HG02571 (cell line): ENCODE measurements at regions not wholly inside any gene's neighbourhood (a gene's known extent, or its start where the extent isn't known, plus 50 kb on each side); places are given as distances from the start of the nearest gene placed in this dataset.
"Not testable (repeated sequence)": the region's sequence is repeated elsewhere in the genome, so short reads cannot be mapped to it uniquely, and the experiment has no call there.

ENCODE experiments used
- ATAC-seq: cut with Tn5 transposase; IDR thresholded peaks from one replicate; pipeline ENCODE4 v1.9.1; 2021; ENCODE audit warnings: mild to moderate bottlenecking, moderate library complexity; ENCODE audit not compliant: unreplicated experiment

DNA sequence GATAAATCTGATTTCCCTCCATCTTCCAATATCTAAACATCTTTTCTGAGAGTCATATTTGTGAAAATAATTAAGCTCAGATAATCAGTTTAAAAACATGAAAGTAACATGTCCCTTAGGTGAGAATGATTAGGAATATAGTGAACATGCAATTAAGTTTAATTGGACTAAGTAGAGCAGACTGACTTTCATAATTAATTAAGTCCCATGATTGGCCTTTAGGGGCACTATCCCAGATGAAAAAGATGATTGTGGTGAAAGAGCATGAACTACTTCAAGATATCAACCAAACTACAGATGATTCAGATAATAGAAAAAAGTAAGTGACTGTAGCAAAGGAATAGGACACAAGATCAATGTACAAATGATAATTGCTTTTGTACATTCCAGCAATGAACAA lies 758.8 kb downstream of the STIM2 start:
- ATAC-seq, result no peak

DNA sequence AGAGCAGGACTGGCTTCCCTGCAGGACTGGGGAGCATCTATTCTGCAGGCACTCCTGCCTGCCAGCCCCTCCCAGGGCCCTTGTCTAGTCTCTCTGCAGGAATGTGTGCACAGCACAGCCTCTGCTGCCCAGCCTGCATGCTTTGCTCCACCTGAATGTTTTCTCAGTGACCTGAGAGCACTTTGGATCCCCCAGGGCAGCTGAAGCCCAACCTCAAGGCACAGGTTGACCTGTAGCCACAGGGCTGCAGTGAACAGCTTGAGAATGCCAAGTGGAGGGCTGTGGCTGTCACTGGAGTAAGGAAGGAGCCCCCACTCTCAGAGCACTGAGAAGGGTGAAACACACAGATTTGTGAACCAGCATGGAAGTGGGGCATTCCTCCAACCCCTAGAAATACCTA lies 760.2 kb downstream of the STIM2 start:
- ATAC-seq, result no peak

GRCh38 chr4:27624749-27625148 lies 764.1 kb downstream of the STIM2 start:
- no peak for ATAC-seq

DNA sequence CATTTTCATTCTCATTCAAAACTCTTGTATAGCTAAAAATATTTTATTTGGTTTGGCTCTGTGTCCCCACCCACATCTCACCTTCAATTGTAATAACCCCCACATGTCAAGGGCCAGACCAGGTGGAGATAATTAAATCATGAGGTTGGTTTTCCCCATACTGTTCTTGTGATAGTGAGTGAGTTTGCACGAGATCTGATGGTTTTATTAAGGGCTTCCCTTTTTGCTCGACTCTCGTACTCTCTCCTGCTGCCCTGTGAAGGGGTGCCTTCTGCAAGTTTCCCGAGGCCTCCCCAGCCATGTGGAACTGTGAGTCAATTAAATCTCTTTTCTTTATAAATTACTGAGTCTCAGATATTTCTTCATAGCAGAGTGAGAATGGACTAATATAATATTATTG lies 768.0 kb downstream of the STIM2 start:
- no peak for ATAC-seq

DNA sequence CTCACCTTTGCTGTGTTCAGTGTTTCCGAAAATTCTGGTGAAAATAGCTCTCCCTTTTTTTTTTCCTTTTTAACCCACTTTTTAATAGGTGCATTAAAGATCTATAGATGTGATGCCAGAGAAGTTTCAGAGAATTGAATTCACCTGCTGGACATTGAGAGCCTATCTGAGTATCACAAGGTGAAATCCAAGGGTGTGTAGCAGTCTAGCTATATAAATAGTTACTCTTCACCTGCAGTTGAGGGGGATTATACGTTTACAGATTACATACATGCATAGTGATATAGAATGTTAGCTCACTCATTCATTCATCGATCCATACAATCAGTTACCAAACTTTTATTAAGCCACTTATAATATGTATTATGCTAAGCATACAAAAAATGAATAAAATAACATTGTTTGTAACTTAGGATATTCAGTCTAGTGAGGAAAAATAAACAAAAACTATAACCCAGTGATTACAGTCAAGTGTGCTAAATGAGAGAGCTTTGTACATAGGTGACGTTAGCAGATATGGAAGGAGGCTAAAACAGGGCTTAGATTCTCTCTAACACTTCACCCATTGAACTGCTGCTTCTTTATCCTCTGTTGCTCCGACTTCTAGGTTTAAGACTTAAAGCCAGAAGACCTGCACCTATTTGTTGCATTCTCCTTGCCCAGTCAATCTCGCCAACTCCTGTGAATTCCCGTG lies 769.0 kb downstream of the STIM2 start:
- ATAC-seq, result no peak

DNA sequence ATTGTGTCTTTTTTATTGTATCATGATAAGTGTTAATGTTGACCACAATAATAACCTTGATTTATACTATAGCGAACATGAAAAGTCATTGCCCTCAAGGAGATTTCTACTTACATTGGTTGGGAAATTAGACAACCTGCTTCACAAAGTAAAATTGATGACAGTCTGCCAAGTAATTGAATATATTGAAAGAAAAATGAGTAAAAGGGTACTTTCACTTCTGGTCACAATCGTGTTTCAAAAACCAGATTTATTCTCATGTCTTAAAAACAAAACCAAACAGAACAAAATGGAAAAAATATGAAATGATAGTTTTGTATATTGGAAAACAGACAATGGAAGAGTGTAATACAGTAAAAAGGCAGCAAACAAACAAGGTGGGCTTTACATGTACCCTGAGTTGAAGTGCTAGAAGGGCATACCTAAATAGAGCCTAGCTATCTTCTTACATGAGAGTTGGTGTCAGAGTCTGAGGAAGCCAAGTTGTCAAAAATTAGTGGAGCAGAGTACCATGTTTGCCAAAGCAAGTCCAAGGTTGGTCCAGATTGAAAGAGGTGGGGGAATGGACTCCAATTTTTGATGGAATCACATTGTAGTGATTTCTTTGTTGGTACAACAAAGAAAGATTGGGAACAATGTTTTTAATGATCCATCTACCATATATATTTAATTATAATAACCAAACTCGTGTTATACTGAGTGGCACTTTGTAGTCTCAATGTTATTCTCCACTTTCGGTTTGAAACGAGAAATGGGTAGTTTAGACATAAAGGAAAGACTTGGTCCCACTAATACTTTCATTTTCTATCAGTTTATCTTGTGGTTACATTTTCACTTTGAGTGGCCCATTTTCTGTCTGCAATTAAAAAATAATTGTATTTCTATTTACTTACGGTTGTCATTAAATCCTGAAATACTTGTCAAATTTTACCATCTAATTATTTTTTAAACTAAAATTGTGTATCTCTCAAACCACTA lies 775.6 kb downstream of the STIM2 start:
- no peak for ATAC-seq

DNA sequence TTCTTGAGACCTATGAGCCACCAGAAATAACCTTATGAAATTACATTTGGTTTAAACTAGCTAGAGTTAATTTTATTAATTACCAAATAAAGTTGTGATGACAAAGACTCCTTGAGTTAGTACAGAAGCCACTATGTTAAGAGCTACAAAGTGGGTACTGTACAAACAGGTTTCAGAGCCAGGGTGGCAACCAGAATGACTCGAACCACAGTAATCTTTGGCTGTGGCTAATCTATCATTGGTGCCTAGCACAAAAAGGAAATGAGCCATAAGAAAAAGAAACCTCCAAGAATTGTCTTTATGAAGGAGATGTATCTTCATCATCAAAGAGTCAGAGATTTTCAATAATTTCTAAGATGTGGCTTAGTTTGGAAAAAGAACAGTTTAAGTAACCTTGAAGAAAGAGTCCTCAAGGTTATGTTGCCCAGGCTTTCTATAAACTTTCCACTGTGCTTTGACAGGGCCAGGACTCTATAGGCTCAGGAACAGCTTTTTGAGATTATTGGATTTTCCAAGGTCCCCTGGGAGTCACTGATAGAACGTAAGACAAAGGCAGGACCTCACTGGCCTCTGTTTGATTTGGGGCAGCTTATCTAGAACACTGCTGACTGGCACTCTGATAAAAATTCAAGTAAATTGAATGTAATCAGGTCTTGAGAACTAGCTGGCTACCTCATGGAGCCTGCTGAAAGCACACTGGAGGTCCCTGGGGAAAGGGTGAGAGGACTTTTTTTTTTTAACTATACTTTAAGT lies 777.7 kb downstream of the STIM2 start:
- no peak for ATAC-seq

DNA sequence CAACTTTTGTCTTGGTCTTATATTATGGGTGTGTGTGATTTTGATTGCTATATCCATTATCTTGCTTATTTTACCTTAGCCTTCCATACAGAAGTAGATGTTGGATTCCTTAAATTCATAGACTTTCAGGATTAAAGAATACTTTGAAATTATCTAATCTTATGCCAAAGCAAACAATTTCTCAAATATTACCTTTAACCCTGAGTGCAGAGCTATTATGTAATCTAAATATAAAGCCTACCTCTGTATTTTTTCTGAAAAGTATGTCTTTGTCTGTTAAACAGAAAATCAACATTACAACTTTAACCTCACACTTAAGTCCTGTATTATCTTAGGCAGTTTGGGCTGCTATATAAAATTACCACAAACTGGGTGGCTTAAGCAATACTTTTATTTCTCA lies 782.5 kb downstream of the STIM2 start:
- no peak for ATAC-seq

GRCh38 chr4:27648416-27648815 lies 787.8 kb downstream of the STIM2 start:
- no peak for ATAC-seq

DNA sequence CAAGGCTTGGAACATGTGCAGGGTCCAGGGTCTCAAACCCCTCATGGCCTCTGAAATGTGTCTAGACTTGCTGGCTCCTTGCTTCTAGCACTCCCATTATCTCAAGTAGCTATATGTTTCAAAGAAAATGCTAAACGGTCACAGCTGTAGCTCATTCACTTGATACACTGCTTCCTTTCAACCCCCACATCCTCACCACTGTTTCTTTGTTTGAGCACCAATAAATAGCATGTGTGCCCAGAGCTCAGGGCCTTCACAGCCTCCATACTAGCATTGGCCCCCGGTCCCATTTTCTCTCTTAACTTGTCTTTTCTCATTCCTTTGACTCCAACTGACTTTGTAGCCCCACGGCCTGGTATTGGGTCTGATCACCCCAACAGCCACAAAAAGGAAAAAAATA lies 801.8 kb downstream of the STIM2 start:
- no peak for ATAC-seq

DNA sequence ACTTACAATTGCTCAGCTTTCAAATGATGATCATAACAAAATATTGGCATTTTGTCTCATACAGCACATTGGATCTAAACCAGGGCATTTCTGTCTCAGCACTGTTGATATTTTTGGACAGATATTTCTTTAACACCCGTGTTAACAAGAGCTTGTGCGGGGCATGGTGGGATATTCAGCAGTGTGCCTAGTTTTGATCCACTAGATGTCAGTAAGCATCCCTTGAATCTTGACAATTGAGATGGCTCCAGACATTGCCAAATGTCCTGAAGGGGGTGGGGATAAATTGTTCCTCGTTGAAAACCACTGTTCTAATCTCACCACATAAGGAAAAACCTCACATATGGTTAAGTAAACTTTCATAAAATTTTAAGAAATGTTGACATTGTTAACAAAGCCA lies 806.3 kb downstream of the STIM2 start:
- ATAC-seq, result no peak

DNA sequence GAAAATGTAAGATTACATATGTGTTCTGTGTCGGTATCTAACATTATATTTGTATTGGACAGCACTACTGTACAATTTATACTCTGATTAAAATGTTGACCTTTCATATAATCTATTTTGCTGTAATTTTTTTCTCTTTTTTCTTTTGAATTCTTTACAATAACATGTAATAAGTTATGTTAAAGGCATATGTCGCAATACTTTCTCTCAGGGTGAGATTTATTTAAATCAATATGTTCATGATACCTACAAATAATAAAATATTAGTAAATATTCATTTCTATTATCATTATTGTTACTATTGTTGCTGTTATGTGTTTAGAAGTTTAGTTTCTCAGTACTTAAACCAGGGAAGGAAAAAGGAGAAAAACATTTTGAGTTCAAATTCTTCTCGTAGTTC lies 807.4 kb downstream of the STIM2 start:
- no peak for ATAC-seq

DNA sequence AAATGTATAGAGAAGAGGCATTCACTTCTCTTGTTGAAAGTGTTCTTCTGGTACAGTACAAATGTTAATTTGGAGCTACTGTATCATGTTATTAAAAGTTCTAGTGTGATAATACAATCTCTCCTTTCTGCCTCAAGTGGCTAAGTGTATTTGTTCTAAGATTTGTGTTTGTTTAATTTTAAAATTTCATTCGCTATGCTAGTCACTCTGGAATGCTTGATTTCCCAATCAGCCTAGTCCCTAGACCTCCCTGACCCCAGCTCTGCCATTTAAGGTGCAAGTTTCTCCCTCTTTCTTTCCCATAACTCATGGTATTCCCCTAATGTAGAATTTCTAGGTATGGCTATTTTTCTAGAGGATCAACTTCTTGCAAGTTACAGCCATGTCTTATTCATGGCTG lies 817.4 kb downstream of the STIM2 start:
- ATAC-seq, result no peak

DNA sequence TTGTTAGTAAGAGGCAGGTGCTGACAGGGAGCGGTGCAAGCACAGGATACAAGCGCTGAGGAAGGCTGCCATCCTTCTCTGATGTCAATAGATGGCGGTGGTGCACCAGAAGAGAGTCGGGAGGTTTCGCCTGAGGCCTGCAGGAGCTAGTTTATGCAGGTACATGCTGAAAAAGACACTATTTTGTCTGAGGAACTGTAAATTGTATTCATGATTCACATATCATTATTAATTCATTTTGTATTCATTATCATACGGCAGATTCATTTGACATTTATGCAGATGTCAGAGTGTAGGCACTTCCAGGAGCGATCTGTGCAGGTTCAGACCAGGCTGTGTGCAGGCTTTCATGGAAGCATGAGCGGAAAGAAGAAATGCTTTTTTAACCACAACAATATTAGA lies 824.0 kb downstream of the STIM2 start:
- peak; percentile 83 for ATAC-seq

GRCh38 chr4:27685091-27685490 lies 824.5 kb downstream of the STIM2 start:
- no peak for ATAC-seq

GRCh38 chr4:27685947-27686346 lies 825.3 kb downstream of the STIM2 start:
- no peak for ATAC-seq

GRCh38 chr4:27692158-27692557 lies 831.5 kb downstream of the STIM2 start:
- peak; percentile 96 for ATAC-seq

DNA sequence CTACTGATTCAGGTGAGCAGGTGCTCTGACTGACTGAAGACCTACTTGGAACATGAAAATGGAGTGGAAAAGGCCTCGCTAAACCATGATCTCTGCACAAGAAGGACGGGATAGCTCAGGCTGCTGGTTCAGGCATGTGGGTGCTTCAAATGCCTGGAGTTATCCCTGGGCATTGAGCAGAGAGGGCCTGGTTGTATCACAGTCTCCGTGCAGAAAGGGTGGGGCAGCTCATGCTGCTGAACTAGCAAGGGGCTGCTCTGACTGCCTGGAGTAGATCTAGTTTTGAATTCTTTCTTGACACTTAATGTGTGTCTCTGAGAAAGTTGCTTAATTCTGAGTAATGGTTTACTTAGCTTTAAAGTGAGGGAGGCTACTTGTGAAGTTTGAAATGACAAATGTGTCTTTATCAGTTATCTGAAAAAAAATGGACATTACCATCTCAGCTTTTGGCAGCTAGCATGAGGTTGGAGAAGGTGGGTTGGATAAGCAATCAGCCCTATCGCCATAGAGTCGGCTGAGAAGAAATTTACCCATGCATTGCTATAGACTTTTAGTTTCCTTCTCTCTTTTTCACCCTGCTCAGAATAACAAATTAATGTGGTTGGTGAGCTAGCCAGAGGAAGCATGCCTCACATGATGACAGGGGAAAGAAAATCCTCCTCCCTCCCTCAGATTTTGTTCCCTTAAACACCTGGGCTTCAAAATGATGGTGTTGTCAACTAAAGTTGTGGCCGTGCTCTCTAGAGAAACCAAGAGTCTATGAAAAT lies 832.4 kb downstream of the STIM2 start:
- ATAC-seq, result no peak

GRCh38 chr4:27696257-27696656 lies 835.6 kb downstream of the STIM2 start:
- ATAC-seq, result not testable (repeated sequence)

GRCh38 chr4:27701606-27702005 lies 841.0 kb downstream of the STIM2 start:
- ATAC-seq, result no peak
